Thyroid gland (tissue), 4 donors: ENCODE measurements at regions not wholly inside any gene's neighbourhood (a gene's known extent, or its start where the extent isn't known, plus 50 kb on each side); places are given as distances from the start of the nearest gene placed in this dataset.

ENCODE experiments used
- DNase-seq, 2 donors: peaks; one replicate each; pipeline ENCODE4 v3.0.0-alpha.2; 2019
- H3K27ac ChIP-seq, 3 donors: fragments of 200-600 bp; sonication (generic); 1 replicate in 2 of 3; 2 replicates in 1 of 3; pipeline ENCODE4 v1.5.1; 2016 to 2019; ENCODE audit warnings: mild to moderate bottlenecking in 1 of 3, moderate library complexity in 1 of 3
- H3K27me3 ChIP-seq: fragments of 200-600 bp; sonication (generic); one replicate; pipeline ENCODE4 v1.5.1; 2019
- H3K36me3 ChIP-seq, 2 donors: fragments of 200-600 bp; sonication (generic); one replicate each; pipeline ENCODE4 v1.5.1; 2016 to 2019
- H3K4me1 ChIP-seq, 2 donors: fragments of 200-600 bp; sonication (generic); one replicate each; pipeline ENCODE4 v1.5.1; 2017 to 2019
- H3K4me3 ChIP-seq, 3 donors: fragments of 200-600 bp; sonication (generic); replicated peaks in 1 of 3; 1 replicate in 2 of 3; 2 replicates in 1 of 3; pipeline ENCODE4 v1.5.1; 2016; ENCODE audit warnings: mild to moderate bottlenecking in 1 of 3
- H3K9me3 ChIP-seq: fragments of 200-600 bp; sonication (generic); one replicate; pipeline ENCODE4 v1.5.1; 2017
- POLR2A ChIP-seq, 2 donors: fragments of 450-650 bp; IDR thresholded peaks; one replicate each; pipeline ENCODE4 v1.6.1; 2017; ENCODE audit warnings: antibody characterized with exemption in 2 of 2, mild to moderate bottlenecking in 2 of 2, moderate library complexity in 1 of 2
- WGBS, 2 donors: methylation state at CpG; one replicate each; pipeline ENCODE4 v1.1.5; 2017; 5-methylcytosine and 5-hydroxymethylcytosine counted together
- intact Hi-C: fragments of 100-400 bp; cut with DNase I; formaldehyde crosslinking; loops from one replicate; pipeline ENCODE4 v1.15.1; 2023
- TF ChIP-seq, protein P1 (sequence below), 6 experiments: fragments of 200-600 bp in 3 of 6; fragments of 450-650 bp in 3 of 6; sonication (generic) in 3 of 6; IDR thresholded peaks; one replicate each; pipeline ENCODE4 v1.5.1; 2016 to 2019; ENCODE audit warnings: antibody characterized with exemption in 6 of 6, mild to moderate bottlenecking in 2 of 6, inconsistent platforms in 1 of 6, moderate library complexity in 1 of 6

DNA sequence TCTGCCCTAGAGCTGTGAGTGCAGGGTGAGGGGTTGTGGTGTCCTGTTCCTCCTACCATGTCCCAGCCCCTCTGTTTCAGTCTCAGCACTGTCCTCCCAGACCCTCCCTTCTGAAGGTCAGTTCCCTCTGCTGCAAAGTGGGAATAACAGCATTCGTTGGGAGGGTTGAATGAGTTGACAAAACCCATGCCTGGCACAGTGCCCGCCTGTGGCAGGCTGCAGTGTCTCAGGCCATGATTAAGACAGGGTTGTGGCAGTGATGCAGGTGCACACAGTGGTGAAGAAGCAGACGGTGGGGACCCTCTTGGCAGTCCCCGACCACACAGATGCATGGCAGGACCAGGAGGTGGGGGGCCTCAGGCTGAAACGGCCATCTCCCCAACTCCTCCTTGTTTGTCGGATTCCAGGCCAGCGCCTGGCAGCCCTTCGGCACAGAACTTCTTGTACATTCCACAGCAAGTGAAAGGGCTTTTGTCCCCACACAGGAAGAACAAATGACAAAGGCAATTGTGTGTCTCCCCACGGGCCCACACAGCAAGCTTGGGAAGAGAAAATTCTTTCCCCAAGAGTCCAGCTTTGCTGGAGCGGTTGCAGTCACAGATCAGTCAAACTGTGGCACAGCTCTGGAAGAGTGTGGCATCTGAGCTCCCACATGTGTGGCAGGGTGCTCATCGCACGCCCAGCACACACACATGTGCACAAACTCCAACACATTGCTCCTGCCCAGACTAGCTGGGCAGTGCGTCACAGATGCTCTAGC, 58.1 kb upstream of the EPCAM start:
- no peaks in the 10 kb centered on the region for H3K9me3 ChIP-seq
- TF ChIP-seq POLR2A (IDR thresholded peaks at IDR 0.05): no peak
- TF ChIP-seq, protein P1, sequence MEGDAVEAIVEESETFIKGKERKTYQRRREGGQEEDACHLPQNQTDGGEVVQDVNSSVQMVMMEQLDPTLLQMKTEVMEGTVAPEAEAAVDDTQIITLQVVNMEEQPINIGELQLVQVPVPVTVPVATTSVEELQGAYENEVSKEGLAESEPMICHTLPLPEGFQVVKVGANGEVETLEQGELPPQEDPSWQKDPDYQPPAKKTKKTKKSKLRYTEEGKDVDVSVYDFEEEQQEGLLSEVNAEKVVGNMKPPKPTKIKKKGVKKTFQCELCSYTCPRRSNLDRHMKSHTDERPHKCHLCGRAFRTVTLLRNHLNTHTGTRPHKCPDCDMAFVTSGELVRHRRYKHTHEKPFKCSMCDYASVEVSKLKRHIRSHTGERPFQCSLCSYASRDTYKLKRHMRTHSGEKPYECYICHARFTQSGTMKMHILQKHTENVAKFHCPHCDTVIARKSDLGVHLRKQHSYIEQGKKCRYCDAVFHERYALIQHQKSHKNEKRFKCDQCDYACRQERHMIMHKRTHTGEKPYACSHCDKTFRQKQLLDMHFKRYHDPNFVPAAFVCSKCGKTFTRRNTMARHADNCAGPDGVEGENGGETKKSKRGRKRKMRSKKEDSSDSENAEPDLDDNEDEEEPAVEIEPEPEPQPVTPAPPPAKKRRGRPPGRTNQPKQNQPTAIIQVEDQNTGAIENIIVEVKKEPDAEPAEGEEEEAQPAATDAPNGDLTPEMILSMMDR (IDR thresholded peaks at IDR 0.05): no peak
- whole genome bisulfite sequencing, 2 donors: 47 to 49% methylated on average over 8 to 12 of the region's 13 CpGs
- no peak overlapping the region for H3K4me3 ChIP-seq
- no peaks in the 10 kb centered on the region for H3K36me3 ChIP-seq
- intact Hi-C loops: no loop called here
- peak; percentile 79 to 85 for DNase-seq
- H3K27me3 ChIP-seq: no peaks in the 10 kb centered on the region
- H3K4me1 ChIP-seq: peaks cover 11 to 28% of the 10 kb centered on the region in 2 donors
- peak overlapping the region; percentile 0 to 63 (median 38) for H3K27ac ChIP-seq

DNA sequence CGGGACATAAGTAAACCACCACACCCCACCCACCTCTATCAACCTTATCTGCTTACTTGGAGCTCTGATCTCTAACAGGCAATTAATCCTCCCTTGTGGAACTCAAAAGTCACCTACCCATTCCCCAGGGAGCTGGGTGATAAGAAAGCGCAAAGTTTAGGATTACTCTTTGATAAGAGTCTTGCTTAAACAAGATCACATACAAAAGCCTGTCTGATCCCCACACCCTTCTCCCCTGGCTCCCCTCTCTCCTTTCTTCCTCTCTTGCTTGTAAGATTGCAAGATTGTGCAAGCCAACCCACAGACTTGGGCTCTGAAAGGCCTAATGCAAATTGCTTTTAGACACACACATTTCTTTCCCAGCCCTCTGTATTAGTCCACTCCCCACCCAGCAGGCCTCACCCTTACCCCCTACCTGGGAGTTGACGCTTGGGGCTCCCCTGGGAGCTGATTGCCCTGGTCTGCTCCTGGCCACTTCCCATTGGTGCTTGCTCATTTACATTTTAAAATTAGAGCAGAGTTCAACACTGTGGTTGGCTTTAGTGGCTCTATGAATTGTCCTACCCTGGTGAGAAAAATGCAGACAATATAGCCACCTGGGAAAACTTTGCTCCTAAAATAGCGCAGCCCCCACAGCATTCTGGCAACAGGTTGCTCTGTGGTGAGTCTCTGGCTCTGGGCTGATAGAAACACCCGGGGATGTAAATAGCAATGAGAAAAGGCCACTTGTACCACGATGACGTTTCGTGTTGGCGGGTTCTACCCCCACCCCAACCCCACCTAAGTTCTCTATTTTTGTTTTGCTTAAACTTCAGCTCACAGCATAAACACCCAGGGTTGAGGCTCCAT, 58.9 kb upstream of the EPCAM start:
- Histone ChIP-seq H3K36me3 (no peaks in the 10 kb centered on the region), H3K4me1 (peaks cover 11 to 30% of the 10 kb centered on the region in 2 donors), H3K4me3 (no peak overlapping the region), H3K9me3 (no peaks in the 10 kb centered on the region), H3K27ac (peak overlapping the region; percentile 0 to 63 (median 38)), H3K27me3 (no peaks in the 10 kb centered on the region)
- WGBS, 2 donors: 46 to 49% methylated on average over 9 of the region's 9 CpGs
- peak; percentile 11 to 13 for DNase-seq
- intact Hi-C loops: no loop called here
- TF ChIP-seq, protein P1 (IDR thresholded peaks at IDR 0.05): no peak
- TF ChIP-seq POLR2A (IDR thresholded peaks at IDR 0.05): no peak

DNA sequence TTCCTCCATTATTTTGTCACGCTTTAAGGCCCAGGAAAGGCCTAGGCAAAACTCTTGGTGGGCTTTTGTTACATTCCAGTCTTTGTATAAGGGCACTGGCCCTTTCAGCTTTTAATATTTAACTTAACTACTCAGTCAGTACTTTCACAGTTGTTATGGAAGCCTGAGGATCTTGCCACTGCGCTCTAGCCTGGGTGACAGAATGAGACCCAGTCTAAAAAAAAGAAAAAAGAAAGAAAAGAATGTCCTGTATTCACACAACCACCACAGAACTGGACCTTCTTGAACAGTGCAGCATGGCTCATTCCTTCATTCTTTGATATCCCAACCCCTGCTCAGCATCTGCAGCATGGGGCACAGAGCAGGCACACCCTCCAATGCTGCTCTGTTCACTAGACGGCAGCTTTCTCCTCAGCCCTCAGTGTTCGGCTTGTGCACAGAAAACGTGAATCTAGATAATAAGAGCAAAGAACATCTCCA, 59.6 kb upstream of the EPCAM start:
- TF ChIP-seq, protein P1 (IDR thresholded peaks at IDR 0.05): no peak
- TF ChIP-seq POLR2A (IDR thresholded peaks at IDR 0.05): no peak
- intact Hi-C loops: no loop called here
- peak overlapping the region in 1 of 3 donors; percentile 63 for H3K27ac ChIP-seq
- H3K4me1 ChIP-seq: peaks cover 11 to 30% of the 10 kb centered on the region in 2 donors
- no peaks in the 10 kb centered on the region for H3K27me3 ChIP-seq
- DNase-seq: no peak
- no peaks in the 10 kb centered on the region for H3K9me3 ChIP-seq
- H3K36me3 ChIP-seq: no peaks in the 10 kb centered on the region
- H3K4me3 ChIP-seq: no peak overlapping the region
- 88 to 93% methylated on average over 5 of the region's 5 CpGs for WGBS, 2 donors

DNA sequence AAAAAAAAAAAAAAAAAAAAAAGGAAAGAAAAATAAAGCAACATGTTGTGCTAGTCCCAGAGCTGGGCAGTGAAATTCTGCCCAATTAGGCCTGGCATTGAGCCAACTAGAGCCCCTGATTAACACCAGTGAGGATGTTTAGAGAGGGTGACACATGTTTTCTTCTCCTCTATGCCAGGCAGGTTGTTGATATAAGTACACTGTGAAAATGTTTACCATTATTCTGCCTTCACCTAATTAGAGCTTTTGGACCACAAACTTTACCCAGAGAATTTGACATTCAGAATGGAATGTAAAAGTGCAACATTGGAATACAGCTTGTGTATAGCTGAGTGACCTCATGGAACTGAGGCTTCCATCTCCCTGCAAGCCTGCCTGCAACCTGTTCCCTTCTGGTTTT, 62.0 kb upstream of the EPCAM start:
- Histone ChIP-seq H3K27ac (no peak overlapping the region), H3K9me3 (no peaks in the 10 kb centered on the region), H3K4me3 (no peak overlapping the region), H3K27me3 (no peaks in the 10 kb centered on the region), H3K4me1 (peaks cover 12 to 30% of the 10 kb centered on the region in 2 donors), H3K36me3 (no peaks in the 10 kb centered on the region)
- no peak for DNase-seq
- TF ChIP-seq POLR2A (IDR thresholded peaks at IDR 0.05): no peak
- TF ChIP-seq, protein P1 (IDR thresholded peaks at IDR 0.05): no peak
- intact Hi-C loops: no loop called here

DNA sequence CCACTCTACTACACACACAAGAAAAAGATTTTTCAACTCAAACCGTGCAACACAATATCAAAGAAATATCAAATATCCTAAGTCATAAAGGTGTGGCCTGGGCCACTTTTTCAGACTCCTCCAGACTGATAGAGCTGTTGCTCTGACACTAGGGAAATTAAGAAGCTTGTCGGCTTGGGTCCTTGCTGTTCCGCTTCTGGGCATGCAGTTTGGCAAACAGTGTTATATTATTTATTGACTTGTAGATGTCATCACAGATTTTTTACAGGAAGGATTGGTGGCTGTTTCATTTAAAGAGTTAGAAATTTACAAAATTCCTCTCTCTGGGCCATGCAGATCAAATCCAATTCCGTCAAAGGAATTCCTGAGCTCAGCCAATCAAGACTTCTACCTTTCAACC, 64.5 kb upstream of the EPCAM start:
- intact Hi-C loops: no loop called here
- Histone ChIP-seq H3K27ac (no peak overlapping the region), H3K36me3 (no peaks in the 10 kb centered on the region), H3K4me3 (no peak overlapping the region), H3K9me3 (no peaks in the 10 kb centered on the region), H3K4me1 (peaks cover 10 to 33% of the 10 kb centered on the region in 2 donors), H3K27me3 (no peaks in the 10 kb centered on the region)
- TF ChIP-seq, protein P1 (IDR thresholded peaks at IDR 0.05): no peak
- no peak for TF ChIP-seq POLR2A (IDR thresholded peaks at IDR 0.05)
- no peak for DNase-seq
- WGBS, 2 donors: 67 to 81% methylated on average over 4 of the region's 4 CpGs
